Mesenchymal stem cell (in vitro differentiated cells and primary cell): ENCODE measurements at regions not wholly inside any gene's neighbourhood (a gene's known extent, or its start where the extent isn't known, plus 50 kb on each side); places are given as distances from the start of the nearest gene placed in this dataset.
"Not testable (repeated sequence)": the region's sequence is repeated elsewhere in the genome, so short reads cannot be mapped to it uniquely, and the experiment has no call there.

Source experiments
- DNase-seq: peaks from one replicate; pipeline ENCODE4 v3.0.0-alpha.2; 2013
- H2AFZ ChIP-seq: one replicate; pipeline ENCODE4 v1.6.1; 2013; ENCODE audit warnings: low read depth, mild to moderate bottlenecking, control low read depth, inconsistent platforms, low read length, moderate library complexity
- H2AK5ac ChIP-seq: 2 replicates; pipeline ENCODE4 v1.6.1; 2013; ENCODE audit warnings: low read length, moderate library complexity, mild to moderate bottlenecking, inconsistent platforms; ENCODE audit not compliant: severe bottlenecking
- H2BK120ac ChIP-seq: one replicate; pipeline ENCODE4 v1.6.1; 2013; ENCODE audit warnings: low read depth, mild to moderate bottlenecking, inconsistent platforms, low read length, moderate library complexity
- H2BK12ac ChIP-seq, 2 experiments: one replicate each; pipeline ENCODE4 v1.6.1; 2013; ENCODE audit warnings: inconsistent platforms in 2 of 2, low read length in 2 of 2, mild to moderate bottlenecking in 2 of 2, moderate library complexity in 2 of 2, control low read depth in 1 of 2
- H2BK15ac ChIP-seq: one replicate; pipeline ENCODE4 v1.6.1; 2013; ENCODE audit warnings: mild to moderate bottlenecking, low read depth, inconsistent platforms; ENCODE audit not compliant: poor library complexity, severe bottlenecking
- H2BK5ac ChIP-seq: 2 replicates; pipeline ENCODE4 v1.6.1; 2013; ENCODE audit warnings: low read depth, mild to moderate bottlenecking, low read length, control low read depth, inconsistent platforms; ENCODE audit not compliant: poor library complexity, severe bottlenecking
- H3K14ac ChIP-seq, 2 experiments: one replicate each; pipeline ENCODE4 v1.6.1; 2013; ENCODE audit warnings: inconsistent platforms in 2 of 2, low read length in 2 of 2, control low read depth in 1 of 2, mild to moderate bottlenecking in 1 of 2, moderate library complexity in 1 of 2
- H3K18ac ChIP-seq, 2 experiments: one replicate each; pipeline ENCODE4 v1.6.1; 2013; ENCODE audit warnings: inconsistent platforms in 2 of 2, low read length in 2 of 2, control low read depth in 1 of 2, low read depth in 1 of 2, mild to moderate bottlenecking in 1 of 2
- H3K23ac ChIP-seq, 2 experiments: one replicate each; pipeline ENCODE4 v1.6.1; 2013; ENCODE audit warnings: inconsistent platforms in 2 of 2, low read length in 2 of 2, mild to moderate bottlenecking in 2 of 2, moderate library complexity in 2 of 2, control low read depth in 1 of 2
- H3K27ac ChIP-seq: 2 replicates; pipeline ENCODE4 v1.5.1; 2013; ENCODE audit warnings: mild to moderate bottlenecking, moderate library complexity, low read length, control low read depth, inconsistent platforms; ENCODE audit not compliant: poor library complexity, severe bottlenecking
- H3K27me3 ChIP-seq, 2 experiments: 2 replicates each; pipeline versions ENCODE4 v1.6.1 to v1.7.0; 2013; ENCODE audit warnings: low read length in 2 of 2, mild to moderate bottlenecking in 2 of 2, moderate library complexity in 2 of 2, control low read depth in 1 of 2, inconsistent platforms in 1 of 2; ENCODE audit not compliant: control insufficient read depth in 1 of 2, insufficient read depth in 1 of 2
- H3K36me3 ChIP-seq, 2 experiments: 2 replicates each; pipeline versions ENCODE4 v1.6.1 to v1.7.0; 2013; ENCODE audit warnings: low read length in 2 of 2, control low read depth in 1 of 2, inconsistent platforms in 1 of 2, low read depth in 1 of 2, mild to moderate bottlenecking in 1 of 2; ENCODE audit not compliant: insufficient read depth in 2 of 2, control insufficient read depth in 1 of 2
- H3K4ac ChIP-seq, 2 experiments: one replicate each; pipeline ENCODE4 v1.6.1; 2013; ENCODE audit warnings: inconsistent platforms in 2 of 2, low read length in 2 of 2, mild to moderate bottlenecking in 2 of 2, moderate library complexity in 2 of 2, control low read depth in 1 of 2, low read depth in 1 of 2
- H3K4me1 ChIP-seq: 2 replicates; pipeline ENCODE4 v1.6.1; 2013; ENCODE audit warnings: low read depth, low read length, control low read depth; ENCODE audit not compliant: control insufficient read depth, insufficient read depth
- H3K4me2 ChIP-seq: 2 replicates; pipeline ENCODE4 v1.6.1; 2013; ENCODE audit warnings: low read length, mild to moderate bottlenecking, inconsistent platforms; ENCODE audit not compliant: poor library complexity, severe bottlenecking
- H3K4me3 ChIP-seq, 2 experiments: 2 replicates each; pipeline versions ENCODE4 v1.5.1 to v1.7.0; 2013; ENCODE audit warnings: low read length in 2 of 2, mild to moderate bottlenecking in 2 of 2, control low read depth in 1 of 2, low read depth in 1 of 2; ENCODE audit not compliant: insufficient read depth in 1 of 2
- H3K79me1 ChIP-seq: replicated peaks from 2 replicates; pipeline ENCODE4 v1.6.1; 2013; ENCODE audit warnings: mild to moderate bottlenecking, control low read depth, low read length, inconsistent platforms; ENCODE audit not compliant: poor library complexity, severe bottlenecking
- H3K9ac ChIP-seq: 2 replicates; pipeline ENCODE4 v1.7.0; 2013; ENCODE audit warnings: mild to moderate bottlenecking, low read length, moderate library complexity
- H3K9me3 ChIP-seq: 2 replicates; pipeline ENCODE4 v1.7.0; 2013; ENCODE audit warnings: mild to moderate bottlenecking, low read length; ENCODE audit not compliant: control insufficient read depth
- H4K8ac ChIP-seq: one replicate; pipeline ENCODE4 v1.6.1; 2013; ENCODE audit warnings: inconsistent platforms, mild to moderate bottlenecking, low read length, moderate library complexity
- H4K91ac ChIP-seq: one replicate; pipeline ENCODE4 v1.6.1; 2013; ENCODE audit warnings: mild to moderate bottlenecking, low read length, inconsistent platforms
- WGBS: methylation state at CpG from one replicate; pipeline ENCODE4 v1.1.7; 2013; ENCODE audit warnings: mixed read lengths; 5-methylcytosine and 5-hydroxymethylcytosine counted together

DNA sequence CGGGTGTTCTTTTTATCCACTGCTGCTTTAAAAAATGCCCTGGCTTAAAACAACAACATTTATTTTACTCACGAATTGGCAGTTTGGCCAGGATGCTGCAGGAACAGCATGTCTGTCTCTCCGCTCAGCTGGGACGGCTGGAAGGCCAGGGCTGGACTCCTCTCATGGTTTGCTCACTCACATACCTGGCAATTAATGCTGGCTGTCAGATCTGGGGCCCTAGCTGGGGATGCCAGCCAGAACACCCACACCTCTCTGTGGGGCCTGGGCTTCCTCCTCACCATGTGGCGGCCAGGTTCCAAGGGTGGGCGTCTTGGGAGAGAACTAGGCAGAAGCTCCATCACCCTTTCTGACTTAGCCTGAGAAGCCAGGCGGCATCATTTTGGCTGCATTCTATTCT is 189.1 kb upstream of the IL12B start:
- Histone ChIP-seq H2AK5ac (no peak overlapping the region), H3K27me3 (peaks cover 5 to 32% of the 10 kb centered on the region in 2 experiments), H2BK120ac (no peak overlapping the region), H2AFZ (no peak overlapping the region), H3K9ac (no peak overlapping the region), H3K9me3 (no peaks in the 10 kb centered on the region), H4K91ac (no peak overlapping the region), H3K14ac (no peak overlapping the region), H2BK5ac (no peak overlapping the region), H2BK12ac (no peak overlapping the region), H3K18ac (no peak overlapping the region), H3K23ac (no peak overlapping the region), H3K79me1 (no peaks in the 10 kb centered on the region), H4K8ac (no peak overlapping the region), H2BK15ac (no peak overlapping the region), H3K4me1 (no peaks in the 10 kb centered on the region), H3K4me2 (no peak overlapping the region), H3K27ac (no peak overlapping the region), H3K4me3 (no peak overlapping the region), H3K4ac (no peak overlapping the region), H3K36me3 (no peaks in the 10 kb centered on the region)
- DNase-seq = no peak
- 69% methylated on average over 7 of the region's 7 CpGs for WGBS

- H4K91ac ChIP-seq = no peak overlapping the region
- H3K18ac ChIP-seq = no peak overlapping the region
- peaks cover 0 to 27% of the 10 kb centered on the region in 2 experiments for H3K27me3 ChIP-seq
- H3K4me3 ChIP-seq = no peak overlapping the region
- 97% methylated on average over 2 of the region's 2 CpGs for WGBS
- H3K27ac ChIP-seq = no peak overlapping the region
- H2BK12ac ChIP-seq = no peak overlapping the region
- no peak overlapping the region for H2AFZ ChIP-seq
- H3K79me1 ChIP-seq = no peaks in the 10 kb centered on the region
- H3K36me3 ChIP-seq = no peaks in the 10 kb centered on the region
- H2BK5ac ChIP-seq = no peak overlapping the region
- no peaks in the 10 kb centered on the region for H3K9me3 ChIP-seq
- H3K4me2 ChIP-seq = no peak overlapping the region
- no peak for DNase-seq
- H3K23ac ChIP-seq = no peak overlapping the region
- no peak overlapping the region for H3K4ac ChIP-seq
- no peak overlapping the region for H3K14ac ChIP-seq
- H2AK5ac ChIP-seq = no peak overlapping the region
- no peak overlapping the region for H2BK120ac ChIP-seq
- no peak overlapping the region for H3K9ac ChIP-seq
- H4K8ac ChIP-seq = no peak overlapping the region
- H2BK15ac ChIP-seq = no peak overlapping the region
- H3K4me1 ChIP-seq = no peaks in the 10 kb centered on the region
Measured at GRCh38 chr5:159522841-159523240, 192.6 kb upstream of the IL12B start.

DNA sequence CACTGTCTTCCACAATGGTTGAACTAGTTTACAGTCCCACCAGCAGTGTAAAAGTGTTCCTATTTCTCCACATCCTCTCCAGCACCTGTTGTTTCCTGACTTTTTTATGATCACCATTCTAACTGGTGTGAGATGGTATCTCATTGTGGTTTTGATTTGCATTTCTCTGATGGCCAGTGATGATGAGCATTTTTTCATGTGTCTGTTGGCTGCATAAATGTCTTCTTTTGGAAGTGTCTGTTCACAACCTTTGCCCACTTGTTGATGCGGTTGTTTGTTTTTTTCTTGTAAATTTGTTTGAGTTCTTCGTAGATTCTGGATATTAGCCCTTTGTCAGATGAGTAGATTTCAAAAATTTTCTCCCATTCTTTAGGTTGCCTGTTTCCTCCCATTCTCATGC is 194.0 kb upstream of the IL12B start:
- DNase-seq, H3K23ac ChIP-seq, H3K9me3 ChIP-seq, H2AK5ac ChIP-seq, H2BK12ac ChIP-seq, H3K4ac ChIP-seq, H2BK5ac ChIP-seq, H3K9ac ChIP-seq, H3K27ac ChIP-seq, H3K4me2 ChIP-seq, H3K4me3 ChIP-seq, H3K36me3 ChIP-seq, H2AFZ ChIP-seq, H3K18ac ChIP-seq, H2BK15ac ChIP-seq, H4K91ac ChIP-seq, H2BK120ac ChIP-seq, H3K14ac ChIP-seq, H4K8ac ChIP-seq, H3K4me1 ChIP-seq, H3K79me1 ChIP-seq: not testable (repeated sequence)
- WGBS = 86% methylated on average over 2 of the region's 2 CpGs
- H3K27me3 ChIP-seq = peaks cover 0 to 22% of the 10 kb centered on the region in 2 experiments

- Histone ChIP-seq H3K27ac (no peak overlapping the region), H3K14ac (no peak overlapping the region), H3K36me3 (no peaks in the 10 kb centered on the region), H3K4me2 (no peak overlapping the region), H3K23ac (no peak overlapping the region), H3K4ac (no peak overlapping the region), H3K9me3 (peaks cover 9% of the 10 kb centered on the region), H2BK120ac (no peak overlapping the region), H2BK5ac (no peak overlapping the region), H2BK12ac (no peak overlapping the region), H3K4me3 (no peak overlapping the region), H2AFZ (no peak overlapping the region), H3K27me3 (peaks cover 0 to 16% of the 10 kb centered on the region in 2 experiments), H3K79me1 (no peaks in the 10 kb centered on the region), H3K4me1 (no peaks in the 10 kb centered on the region), H2AK5ac (no peak overlapping the region), H4K8ac (no peak overlapping the region), H2BK15ac (no peak overlapping the region), H3K9ac (no peak overlapping the region), H4K91ac (no peak overlapping the region), H3K18ac (no peak overlapping the region)
- DNase-seq = no peak
- 40% methylated on average over 1 of the region's 4 CpGs for WGBS
Measured at GRCh38 chr5:159525117-159525516, 194.8 kb upstream of the IL12B start.
